ENCODE measurements at regions not wholly inside any gene's neighbourhood (a gene's known extent, or its start where the extent isn't known, plus 50 kb on each side); places are given as distances from the start of the nearest gene placed in this dataset.
"Not testable (repeated sequence)": the region's sequence is repeated elsewhere in the genome, so short reads cannot be mapped to it uniquely, and the experiment has no call there.

GRCh38 chr3:39657775-39658174 lies 151.6 kb upstream of the MYRIP start:
- no peak for DNase-seq

- no peak for DNase-seq
Measured at GRCh38 chr3:39664931-39665330, 144.5 kb upstream of the MYRIP start.

GRCh38 chr3:39665441-39665840 lies 144.0 kb upstream of the MYRIP start:
- DNase-seq = no peak

- peak; percentile 3 for DNase-seq
Measured at GRCh38 chr3:39668420-39668819, 141.0 kb upstream of the MYRIP start.

GRCh38 chr3:39671116-39671515 lies 138.3 kb upstream of the MYRIP start:
- DNase-seq = no peak

GRCh38 chr3:39671600-39671999 lies 137.8 kb upstream of the MYRIP start:
- DNase-seq = no peak

- DNase-seq = no peak
Measured at GRCh38 chr3:39705351-39705900, 104.0 kb upstream of the MYRIP start.

- DNase-seq = no peak
Measured at GRCh38 chr3:39707314-39707909, 102.0 kb upstream of the MYRIP start.

- no peak for DNase-seq
Measured at GRCh38 chr3:39712413-39713048, 96.9 kb upstream of the MYRIP start.

- DNase-seq = not testable (repeated sequence)
Measured at GRCh38 chr3:39713341-39713740, 96.1 kb upstream of the MYRIP start.

- no peak for DNase-seq
Measured at GRCh38 chr3:39716849-39717248, 92.6 kb upstream of the MYRIP start.

GRCh38 chr3:39718674-39719595 lies 90.5 kb upstream of the MYRIP start:
- DNase-seq = no peak

GRCh38 chr3:39721076-39721475 lies 88.3 kb upstream of the MYRIP start:
- no peak for DNase-seq

GRCh38 chr3:39724233-39724846 lies 85.1 kb upstream of the MYRIP start:
- DNase-seq = no peak

- DNase-seq = no peak
Measured at GRCh38 chr3:39725321-39725720, 84.1 kb upstream of the MYRIP start.

GRCh38 chr3:39727415-39727814 lies 82.0 kb upstream of the MYRIP start:
- no peak for DNase-seq

- no peak for DNase-seq
Measured at GRCh38 chr3:39733804-39734203, 75.6 kb upstream of the MYRIP start.

- DNase-seq = not testable (repeated sequence)
Measured at GRCh38 chr3:39739658-39740057, 69.8 kb upstream of the MYRIP start.

- no peak for DNase-seq
Measured at GRCh38 chr3:39744746-39745145, 64.7 kb upstream of the MYRIP start.

GRCh38 chr3:39748002-39748401 lies 61.4 kb upstream of the MYRIP start:
- DNase-seq = no peak

GRCh38 chr3:39748763-39749162 lies 60.6 kb upstream of the MYRIP start:
- no peak for DNase-seq

GRCh38 chr3:39750712-39751111 lies 58.7 kb upstream of the MYRIP start:
- no peak for DNase-seq

GRCh38 chr3:39751286-39751685 lies 58.1 kb upstream of the MYRIP start:
- DNase-seq = no peak

All from NCI-H2171 (cell line).